Natural killer cell treated with Interleukin-12 subunit alpha and Interleukin-12 subunit beta and Interleukin-15 and Interleukin-18, amount 100 ng/mL, for 72 hours (primary cell): ENCODE measurements at regions not wholly inside any gene's neighbourhood (a gene's known extent, or its start where the extent isn't known, plus 50 kb on each side); places are given as distances from the start of the nearest gene placed in this dataset.

Experiments
- ATAC-seq, 2 donors: fragments of 150-1000 bp; cut with Tn5 transposase in 1 of 2; sonication (Bioruptor Pico), chemical (Tn5 transposase) in 1 of 2; 2 replicates each; pipeline ENCODE4 v1.10.0; 2021
- DNase-seq: peaks from one replicate; pipeline ENCODE4 v3.0.0; 2022; ENCODE audit warnings: low spot score
- H3K27ac Mint-ChIP-seq, 2 donors: 1 replicate in 1 of 2; 2 replicates in 1 of 2; pipeline ENCODE4 v1.8.0; 2022; ENCODE audit warnings: mixed read lengths in 2 of 2, mild to moderate bottlenecking in 1 of 2, moderate library complexity in 1 of 2
- H3K27me3 Mint-ChIP-seq, 2 donors: 1 replicate in 1 of 2; 2 replicates in 1 of 2; pipeline ENCODE4 v1.8.0; 2022; ENCODE audit warnings: mixed read lengths in 2 of 2
- H3K36me3 Mint-ChIP-seq: one replicate; pipeline ENCODE4 v1.8.0; 2022; ENCODE audit warnings: mixed read lengths
- H3K4me1 Mint-ChIP-seq, 2 donors: 1 replicate in 1 of 2; 2 replicates in 1 of 2; pipeline ENCODE4 v1.8.0; 2022; ENCODE audit warnings: low read depth in 2 of 2, mixed read lengths in 2 of 2, mild to moderate bottlenecking in 1 of 2
- H3K4me3 Mint-ChIP-seq: one replicate; pipeline ENCODE4 v1.8.0; 2022; ENCODE audit warnings: mixed read lengths
- H3K9me3 Mint-ChIP-seq: 2 replicates; pipeline ENCODE4 v1.8.0; 2022; ENCODE audit warnings: mixed read lengths

GRCh38 chrX:20320461-20321159 lies 53.9 kb upstream of the RPS6KA3 start:
- H3K36me3 Mint-ChIP-seq, result no peaks in the 10 kb centered on the region
- H3K27ac Mint-ChIP-seq, result no peak overlapping the region
- DNase-seq (no peak), ATAC-seq (no peak)
- H3K9me3 Mint-ChIP-seq, result no peaks in the 10 kb centered on the region
- peak overlapping the region; percentile 37 for H3K4me3 Mint-ChIP-seq
- peaks cover 8 to 12% of the 10 kb centered on the region in 2 donors for H3K4me1 Mint-ChIP-seq
- H3K27me3 Mint-ChIP-seq, result peaks cover 0 to 13% of the 10 kb centered on the region in 2 donors

DNA sequence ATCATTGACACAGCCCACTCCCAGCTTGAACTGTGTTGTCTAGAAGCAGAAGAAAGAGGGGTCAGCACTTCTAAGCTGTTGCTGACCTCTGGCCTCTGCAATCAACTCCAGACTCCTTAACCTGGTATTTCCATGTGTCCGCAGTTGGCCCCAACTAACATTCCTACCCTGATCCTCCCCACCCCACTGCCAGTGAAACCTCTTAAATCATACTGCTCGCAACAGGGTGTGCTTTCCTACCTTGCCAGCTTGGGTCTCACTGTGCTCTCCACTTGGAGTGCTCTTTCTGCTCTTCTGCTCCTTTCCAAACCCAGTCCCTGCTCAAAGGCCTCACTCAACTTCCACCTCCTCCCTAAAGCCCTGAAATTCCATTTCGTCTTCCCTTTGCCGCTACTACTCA lies 52.3 kb upstream of the RPS6KA3 start:
- Mint-ChIP-seq H3K4me1 (peaks cover 11 to 12% of the 10 kb centered on the region in 2 donors), H3K4me3 (no peak overlapping the region), H3K27me3 (peaks cover 0 to 15% of the 10 kb centered on the region in 2 donors), H3K27ac (no peak overlapping the region), H3K36me3 (no peaks in the 10 kb centered on the region), H3K9me3 (no peaks in the 10 kb centered on the region)
- ATAC-seq (no peak), DNase-seq (no peak)

GRCh38 chrX:20317873-20318272 lies 51.2 kb upstream of the RPS6KA3 start:
- H3K36me3 Mint-ChIP-seq, result no peaks in the 10 kb centered on the region

More at GRCh38 chrX:20317873-20318272, 51.2 kb upstream of the RPS6KA3 start:
- Mint-ChIP-seq H3K27ac (no peak overlapping the region), H3K4me1 (peaks cover 11 to 12% of the 10 kb centered on the region in 2 donors), H3K9me3 (no peaks in the 10 kb centered on the region), H3K27me3 (peaks cover 0 to 15% of the 10 kb centered on the region in 2 donors), H3K4me3 (no peak overlapping the region)
- ATAC-seq (no peak), DNase-seq (no peak)
